CD14-positive monocyte (primary cell): ENCODE measurements at regions not wholly inside any gene's neighbourhood (a gene's known extent, or its start where the extent isn't known, plus 50 kb on each side); places are given as distances from the start of the nearest gene placed in this dataset.

Experiments used
- DNase-seq, 3 donors: peaks; one replicate each; pipeline ENCODE4 v3.0.0-alpha.2; 2011 to 2022
- H2AFZ ChIP-seq: 2 replicates; pipeline ENCODE4 v1.6.0; 2012; ENCODE audit warnings: mild to moderate bottlenecking, low read depth, low read length, inconsistent platforms; ENCODE audit not compliant: insufficient read depth, poor library complexity, severe bottlenecking
- H3K27ac ChIP-seq, 2 donors: 1 replicate in 1 of 2; 2 replicates in 1 of 2; pipeline ENCODE4 v1.5.1; 2012 to 2013; ENCODE audit warnings: low read length in 2 of 2, control low read depth in 1 of 2, inconsistent platforms in 1 of 2, low read depth in 1 of 2, mild to moderate bottlenecking in 1 of 2
- H3K27me3 ChIP-seq, 2 donors: one replicate each; pipeline versions ENCODE4 v1.6.0 to v1.6.1; 2011 to 2013; ENCODE audit warnings: low read length in 2 of 2; ENCODE audit not compliant: control insufficient read depth in 2 of 2, insufficient read depth in 2 of 2
- H3K36me3 ChIP-seq, 2 donors: replicated peaks in 1 of 2; 1 replicate in 1 of 2; 2 replicates in 1 of 2; pipeline versions ENCODE4 v1.5.1 to v1.6.1; 2012 to 2013; ENCODE audit warnings: low read length in 2 of 2, control low read depth in 1 of 2, inconsistent platforms in 1 of 2, mild to moderate bottlenecking in 1 of 2; ENCODE audit not compliant: insufficient read depth in 2 of 2, control insufficient read depth in 1 of 2
- H3K4me1 ChIP-seq, 2 donors: 1 replicate in 1 of 2; 2 replicates in 1 of 2; pipeline versions ENCODE4 v1.5.1 to v1.6.1; 2012 to 2013; ENCODE audit warnings: low read length in 2 of 2, control low read depth in 1 of 2, inconsistent platforms in 1 of 2, mild to moderate bottlenecking in 1 of 2, moderate library complexity in 1 of 2; ENCODE audit not compliant: insufficient read depth in 2 of 2, control insufficient read depth in 1 of 2
- H3K4me2 ChIP-seq: replicated peaks from 2 replicates; pipeline ENCODE3; 2012; ENCODE audit warnings: low read length, moderate library complexity, mild to moderate bottlenecking; ENCODE audit not compliant: poor library complexity, severe bottlenecking; ENCODE audit errors: extremely low read depth
- H3K4me3 ChIP-seq, 3 experiments: fragments of 200-600 bp in 1 of 3; sonication (generic) in 1 of 3; replicated peaks in 1 of 3; 1 replicate in 2 of 3; 2 replicates in 1 of 3; pipeline ENCODE4 v1.5.1; 2011 to 2013; ENCODE audit warnings: low read length in 3 of 3, mild to moderate bottlenecking in 3 of 3, control low read depth in 2 of 3, low read depth in 2 of 3, inconsistent platforms in 1 of 3, moderate library complexity in 1 of 3
- H3K79me2 ChIP-seq: 2 replicates; pipeline ENCODE4 v1.6.0; 2012; ENCODE audit warnings: mild to moderate bottlenecking, control low read depth, inconsistent platforms, low read length, moderate library complexity; ENCODE audit not compliant: insufficient read depth
- H3K9ac ChIP-seq: 2 replicates; pipeline ENCODE4 v1.6.0; 2017; ENCODE audit warnings: low read length, mild to moderate bottlenecking; ENCODE audit not compliant: insufficient read depth, poor library complexity, severe bottlenecking
- H3K9me3 ChIP-seq, 2 donors: replicated peaks in 1 of 2; 1 replicate in 1 of 2; 2 replicates in 1 of 2; pipeline versions ENCODE4 v1.5.1 to v1.6.1; 2012 to 2013; ENCODE audit warnings: low read length in 2 of 2, control low read depth in 1 of 2; ENCODE audit not compliant: control insufficient read depth in 1 of 2, insufficient read depth in 1 of 2
- H4K20me1 ChIP-seq: 2 replicates; pipeline ENCODE4 v1.6.0; 2012; ENCODE audit warnings: mild to moderate bottlenecking, low read length, control low read depth, moderate library complexity; ENCODE audit not compliant: insufficient read depth
- H3K27ac Mint-ChIP-seq, 7 donors: one replicate each; pipeline ENCODE4 v1.8.0; 2020; ENCODE audit warnings: mild to moderate bottlenecking in 7 of 7, mixed read lengths in 7 of 7, moderate library complexity in 6 of 7, inconsistent platforms in 2 of 7
- H3K27me3 Mint-ChIP-seq, 3 donors: one replicate each; pipeline ENCODE4 v1.8.0; 2021 to 2022; ENCODE audit warnings: low read depth in 3 of 3, mild to moderate bottlenecking in 3 of 3, mixed read lengths in 3 of 3, moderate library complexity in 3 of 3, inconsistent platforms in 1 of 3
- H3K36me3 Mint-ChIP-seq, 2 donors: one replicate each; pipeline ENCODE4 v1.8.0; 2020; ENCODE audit warnings: mixed read lengths in 2 of 2, inconsistent platforms in 1 of 2, mild to moderate bottlenecking in 1 of 2
- H3K4me1 Mint-ChIP-seq: one replicate; pipeline ENCODE4 v1.8.0; 2020; ENCODE audit warnings: mild to moderate bottlenecking, mixed read lengths
- H3K4me3 Mint-ChIP-seq, 2 donors: one replicate each; pipeline ENCODE4 v1.8.0; 2020; ENCODE audit warnings: mild to moderate bottlenecking in 2 of 2, mixed read lengths in 2 of 2, moderate library complexity in 1 of 2
- H3K9me3 Mint-ChIP-seq, 7 donors: one replicate each; pipeline ENCODE4 v1.8.0; 2020 to 2022; ENCODE audit warnings: mixed read lengths in 7 of 7, mild to moderate bottlenecking in 6 of 7, moderate library complexity in 6 of 7, inconsistent platforms in 2 of 7
- CTCF ChIP-seq: fragments of 200-600 bp; IDR thresholded peaks from one replicate; pipeline ENCODE4 v1.8.0; 2022; ENCODE audit warnings: antibody characterized with exemption, mild to moderate bottlenecking
- WGBS: methylation state at CpG from one replicate; pipeline ENCODE4 v1.1.5; 2013; ENCODE audit warnings: missing lambda C conversion rate; ENCODE audit not compliant: insufficient coverage; 5-methylcytosine and 5-hydroxymethylcytosine counted together
- intact Hi-C, 2 donors: fragments of 100-400 bp; cut with micrococcal nuclease; formaldehyde crosslinking; loops; one replicate each; pipeline versions ENCODE4 v1.15.0 to v1.15.1; 2023

DNA sequence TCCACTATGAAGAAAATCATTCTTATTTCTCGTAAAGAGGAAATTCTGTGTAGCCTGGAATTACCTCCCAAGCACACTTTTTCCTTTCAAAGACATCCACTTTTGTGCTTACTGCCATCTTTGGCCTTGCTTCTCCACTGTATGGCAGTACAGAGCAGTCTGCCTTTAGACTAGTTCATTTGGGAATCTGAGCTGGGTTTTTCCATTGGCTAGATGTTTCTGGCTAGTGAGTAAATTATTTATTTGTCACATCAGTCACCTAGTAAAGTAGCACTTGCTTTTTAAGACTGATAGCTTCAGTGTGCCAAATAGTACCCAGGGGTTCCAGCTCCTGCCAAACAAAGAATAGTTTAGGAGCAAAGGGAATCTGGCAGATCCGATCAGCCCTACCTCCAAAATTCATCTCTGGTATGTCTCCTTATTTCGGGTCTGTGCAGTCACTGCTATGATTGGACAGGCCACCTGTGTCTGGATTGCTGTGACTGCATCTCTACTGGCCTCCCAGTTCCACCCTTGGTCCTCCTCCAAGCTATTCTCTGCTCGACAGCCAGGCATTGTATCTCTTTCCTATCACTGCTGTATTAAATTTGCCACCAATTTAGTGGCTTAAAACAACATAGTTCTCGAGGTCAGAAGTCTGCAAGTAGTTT lies 97.6 kb downstream of the NUDT12 start:
- H3K27ac Mint-ChIP-seq, result no peak overlapping the region
- Histone ChIP-seq H4K20me1 (no peaks in the 10 kb centered on the region), H3K27ac (no peak overlapping the region), H3K4me3 (no peak overlapping the region), H3K4me1 (peaks cover 6 to 7% of the 10 kb centered on the region in 2 donors), H3K4me2 (no peak overlapping the region), H3K27me3 (no peaks in the 10 kb centered on the region), H3K36me3 (no peaks in the 10 kb centered on the region), H3K9ac (no peak overlapping the region), H2AFZ (no peak overlapping the region), H3K9me3 (no peaks in the 10 kb centered on the region), H3K79me2 (no peaks in the 10 kb centered on the region)
- peaks cover 0 to 1% (median 0%) of the 10 kb centered on the region in 3 donors for H3K27me3 Mint-ChIP-seq
- intact Hi-C loops, result no loop called here
- WGBS, result 98% methylated on average over 4 of the region's 5 CpGs
- DNase-seq, result no peak
- no peak overlapping the region for H3K4me3 Mint-ChIP-seq
- peaks cover 0 to 2% (median 0%) of the 10 kb centered on the region in 7 donors for H3K9me3 Mint-ChIP-seq
- TF ChIP-seq CTCF, result no peak
- peaks cover 10% of the 10 kb centered on the region for H3K4me1 Mint-ChIP-seq
- no peaks in the 10 kb centered on the region for H3K36me3 Mint-ChIP-seq

DNA sequence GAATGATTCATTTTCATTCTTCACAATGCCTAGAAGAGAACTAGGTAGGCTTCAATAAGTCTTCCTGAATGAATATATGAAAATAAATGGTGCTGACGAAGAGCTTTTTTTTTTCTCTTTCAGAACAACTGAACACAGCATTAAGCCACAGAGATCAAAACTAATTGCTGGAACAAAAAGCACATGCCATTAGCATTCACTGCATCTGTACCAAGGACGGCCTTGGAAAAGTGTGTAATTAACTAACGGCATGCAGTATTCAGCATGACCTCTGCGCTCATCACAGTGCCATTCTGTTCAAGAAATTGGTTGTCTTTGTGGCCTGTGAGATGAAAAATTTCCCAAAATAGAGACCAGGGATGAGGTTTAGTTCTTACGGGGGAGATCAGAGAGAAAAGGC lies 99.3 kb downstream of the NUDT12 start:
- peaks cover 7 to 9% of the 10 kb centered on the region in 2 donors for H3K4me1 ChIP-seq
- Mint-ChIP-seq H3K9me3 (peaks cover 0 to 2% (median 0%) of the 10 kb centered on the region in 7 donors), H3K27me3 (peaks cover 0 to 1% (median 0%) of the 10 kb centered on the region in 3 donors), H3K4me3 (no peak overlapping the region), H3K36me3 (no peaks in the 10 kb centered on the region), H3K4me1 (peaks cover 19% of the 10 kb centered on the region), H3K27ac (no peak overlapping the region)
- no peak for DNase-seq
- H3K4me3 ChIP-seq, result no peak overlapping the region
- TF ChIP-seq CTCF, result no peak
- no peaks in the 10 kb centered on the region for H3K9me3 ChIP-seq
- H3K36me3 ChIP-seq, result no peaks in the 10 kb centered on the region
- no peaks in the 10 kb centered on the region for H3K27me3 ChIP-seq
- H3K4me2 ChIP-seq, result no peak overlapping the region
- H2AFZ ChIP-seq, result no peak overlapping the region
- H3K79me2 ChIP-seq, result no peaks in the 10 kb centered on the region
- no peak overlapping the region for H3K27ac ChIP-seq
- intact Hi-C loops, result no loop called here
- 100% methylated on average over 3 of the region's 5 CpGs for WGBS
- H3K9ac ChIP-seq, result no peak overlapping the region
- H4K20me1 ChIP-seq, result no peaks in the 10 kb centered on the region
